ENCODE measurements at regions not wholly inside any gene's neighbourhood (a gene's known extent, or its start where the extent isn't known, plus 50 kb on each side); places are given as distances from the start of the nearest gene placed in this dataset.
"Not testable (repeated sequence)": the region's sequence is repeated elsewhere in the genome, so short reads cannot be mapped to it uniquely, and the experiment has no call there.

DNA sequence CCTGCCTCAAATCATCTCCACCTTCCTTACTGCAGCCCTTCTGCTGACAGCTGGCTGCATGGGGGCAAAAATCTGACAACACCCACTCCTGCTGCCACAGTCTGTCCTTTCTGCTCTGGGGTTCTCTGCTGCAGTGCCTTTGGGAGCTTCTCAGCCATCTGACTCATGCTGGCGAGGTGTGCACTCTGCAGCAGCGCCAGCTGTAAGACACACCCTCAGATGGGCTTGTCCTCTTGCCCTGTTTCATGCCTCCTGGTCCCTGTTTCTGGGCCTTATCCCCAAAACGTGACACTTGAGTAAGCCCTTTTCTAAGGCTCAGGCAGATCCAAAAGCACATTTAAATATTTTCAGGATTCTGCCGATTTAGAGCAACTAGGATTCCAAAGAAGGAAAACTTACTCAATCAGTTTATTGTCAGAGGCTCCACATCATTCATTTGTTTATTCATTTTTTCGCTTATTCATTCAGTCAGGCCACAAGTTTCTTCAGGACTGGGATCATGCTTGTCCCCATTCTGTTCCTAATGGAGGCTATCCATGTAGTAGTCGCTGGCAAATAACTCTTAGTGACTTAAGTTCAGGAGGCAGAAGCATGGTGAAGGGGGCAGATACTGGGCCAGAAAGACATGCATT lies 60.2 kb downstream of the SMIM38 start:
- Mint-ChIP-seq H3K4me1 (peaks cover 15% of the 10 kb centered on the region), H3K4me3 (no peak overlapping the region), H3K9me3 (no peaks in the 10 kb centered on the region), H3K36me3 (no peaks in the 10 kb centered on the region), H3K27ac (no peak overlapping the region), H3K27me3 (peaks cover 12% of the 10 kb centered on the region)
- no peak for DNase-seq

DNA sequence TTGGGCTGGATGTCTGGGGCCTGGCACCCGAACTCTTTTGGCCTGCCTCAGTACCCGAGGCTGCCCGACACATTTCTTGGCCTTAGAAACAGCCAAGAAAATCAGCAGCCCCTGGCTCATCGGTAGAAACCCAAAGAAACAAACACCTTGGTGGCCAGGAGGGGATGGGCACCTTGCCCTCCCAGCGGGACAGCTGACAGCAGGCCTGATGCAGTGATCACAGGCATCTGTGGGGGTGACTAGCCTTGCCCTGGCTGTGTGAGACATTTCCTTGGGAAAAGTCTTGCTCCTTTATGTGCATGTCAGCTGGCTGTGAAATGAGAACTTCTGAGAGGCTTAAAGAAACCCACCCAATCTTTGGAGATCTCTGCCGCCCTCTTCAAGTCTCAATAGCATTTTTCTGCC lies 60.9 kb downstream of the SMIM38 start:
- Mint-ChIP-seq H3K4me1 (peaks cover 8% of the 10 kb centered on the region), H3K9me3 (no peaks in the 10 kb centered on the region), H3K4me3 (no peak overlapping the region), H3K27me3 (peaks cover 6% of the 10 kb centered on the region), H3K27ac (no peak overlapping the region), H3K36me3 (no peaks in the 10 kb centered on the region)
- DNase-seq: no peak

DNA sequence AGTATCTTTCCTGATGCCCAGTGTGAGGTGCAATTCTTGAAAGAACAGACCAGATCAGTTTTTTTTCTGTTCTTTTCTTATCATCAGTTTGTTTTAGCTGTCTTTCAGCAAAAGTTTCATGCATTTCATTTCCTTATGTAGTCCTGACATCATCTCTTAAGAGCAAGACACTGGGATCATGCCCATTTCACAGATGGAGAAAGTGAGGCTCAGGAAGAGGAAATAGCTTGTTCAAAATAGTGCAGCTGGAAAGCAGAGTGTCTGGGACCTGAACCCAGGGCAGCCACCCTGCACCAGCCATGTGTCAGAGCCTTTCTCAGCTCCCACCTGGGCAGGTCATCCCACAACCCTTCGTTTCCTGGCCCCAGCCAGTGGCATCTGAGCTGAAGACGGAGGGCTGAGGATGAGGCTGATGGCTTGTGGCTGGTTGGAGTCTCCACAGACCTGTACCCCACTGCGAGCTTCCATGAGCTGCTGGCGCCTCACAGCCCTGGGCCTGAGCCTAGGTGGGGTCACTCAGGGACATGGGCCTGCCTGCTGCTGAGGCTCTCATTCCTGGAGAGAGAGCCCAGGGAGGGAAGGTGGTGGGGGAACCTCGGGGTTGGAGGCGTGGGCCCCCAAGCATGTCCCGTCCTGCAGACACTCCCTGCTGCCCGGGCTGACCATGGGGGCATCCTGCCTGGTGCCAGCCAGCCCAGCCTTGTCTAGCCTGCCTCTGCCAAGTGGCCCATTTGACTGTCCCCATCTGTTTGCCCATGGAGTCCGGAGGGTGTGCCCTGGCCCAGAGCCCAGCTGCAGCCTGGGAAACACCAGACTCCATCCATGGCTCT lies 61.8 kb downstream of the SMIM38 start:
- Mint-ChIP-seq H3K9me3 (no peaks in the 10 kb centered on the region), H3K36me3 (no peaks in the 10 kb centered on the region), H3K4me3 (no peak overlapping the region), H3K27me3 (peaks cover 3% of the 10 kb centered on the region), H3K27ac (no peak overlapping the region), H3K4me1 (peaks cover 8% of the 10 kb centered on the region)
- DNase-seq: no peak

DNA sequence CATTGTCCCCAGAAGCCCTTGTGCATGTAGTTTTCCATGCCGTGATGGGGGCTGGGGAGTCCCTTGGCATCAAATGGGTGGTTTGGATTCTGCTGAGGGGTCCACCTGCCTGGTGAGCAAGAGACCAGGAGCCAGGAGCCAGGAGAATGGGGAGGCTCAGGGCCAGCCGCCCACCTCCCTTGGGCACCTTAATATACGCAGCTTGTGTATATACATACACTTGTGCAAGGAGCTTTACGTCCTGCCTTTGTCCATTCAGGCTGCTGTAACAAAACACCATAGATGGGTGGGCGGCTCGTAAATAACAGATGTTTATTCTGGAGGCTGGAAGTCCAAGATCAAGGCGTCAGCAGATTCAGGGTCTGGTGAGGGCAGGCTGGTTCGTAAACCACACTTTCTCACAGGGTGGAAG lies 62.5 kb downstream of the SMIM38 start:
- DNase-seq: no peak
- no peak overlapping the region for H3K4me3 Mint-ChIP-seq
- H3K27ac Mint-ChIP-seq: no peak overlapping the region
- H3K4me1 Mint-ChIP-seq: peaks cover 7% of the 10 kb centered on the region
- no peaks in the 10 kb centered on the region for H3K36me3 Mint-ChIP-seq
- H3K9me3 Mint-ChIP-seq: no peaks in the 10 kb centered on the region
- no peaks in the 10 kb centered on the region for H3K27me3 Mint-ChIP-seq

DNA sequence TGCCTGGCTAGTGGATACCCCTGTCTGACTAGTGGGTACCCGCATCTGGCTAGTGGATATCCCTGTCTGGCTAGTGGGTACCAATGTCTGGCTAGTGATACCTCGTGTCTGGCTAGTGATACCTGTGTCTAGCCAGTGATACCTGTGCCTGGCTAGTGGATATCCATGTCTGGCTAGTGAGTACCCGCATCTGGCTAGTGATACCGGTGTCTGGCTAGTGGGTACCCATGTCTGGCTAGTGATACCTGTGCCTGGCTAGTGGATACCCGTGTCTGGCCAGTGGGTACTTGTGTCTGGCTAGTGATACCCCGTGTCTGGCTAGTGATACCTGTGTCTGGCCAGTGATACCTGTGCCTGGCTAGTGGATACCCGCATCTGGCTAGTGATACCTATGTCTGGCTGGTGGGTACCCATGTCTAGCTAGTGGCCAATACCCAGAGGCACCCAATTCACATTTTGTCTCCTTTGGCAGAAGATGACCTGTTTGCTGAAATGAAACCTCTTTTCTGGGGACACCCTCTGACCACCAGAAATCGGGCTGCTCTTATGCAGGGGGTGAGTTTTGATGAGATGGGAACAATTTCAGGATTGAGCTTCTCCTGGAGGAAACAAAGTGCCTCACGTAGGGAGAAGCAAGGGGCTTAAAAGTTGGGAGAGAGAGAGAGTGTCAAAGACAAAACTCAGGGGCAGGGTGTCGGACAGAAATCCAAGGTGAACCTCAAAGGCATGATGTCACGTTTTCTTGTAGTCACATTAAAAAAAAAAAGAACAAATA lies 63.4 kb downstream of the SMIM38 start:
- H3K4me1 Mint-ChIP-seq: no peaks in the 10 kb centered on the region
- no peak overlapping the region for H3K4me3 Mint-ChIP-seq
- no peak for DNase-seq
- no peaks in the 10 kb centered on the region for H3K27me3 Mint-ChIP-seq
- no peaks in the 10 kb centered on the region for H3K9me3 Mint-ChIP-seq
- H3K27ac Mint-ChIP-seq: no peak overlapping the region
- no peaks in the 10 kb centered on the region for H3K36me3 Mint-ChIP-seq

DNA sequence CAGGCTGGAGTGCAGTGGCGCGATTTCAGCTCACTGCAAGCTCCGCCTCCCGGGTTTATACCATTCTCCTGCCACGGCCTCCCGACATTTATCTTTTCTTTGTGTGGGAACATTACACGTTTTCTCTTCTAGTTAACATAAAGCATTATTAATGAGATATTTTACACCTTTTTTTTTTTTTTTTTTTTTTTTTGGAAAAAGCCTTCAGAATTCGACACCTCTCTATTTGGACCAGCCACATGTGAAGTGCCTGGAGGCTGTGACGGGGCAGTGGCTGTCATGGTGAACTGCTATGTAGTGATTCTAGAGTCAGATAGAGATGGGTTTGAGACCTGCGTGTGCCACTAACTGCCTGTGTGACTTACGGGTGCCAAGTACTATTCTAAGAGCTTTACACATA lies 64.3 kb downstream of the SMIM38 start:
- Mint-ChIP-seq H3K4me1 (no peaks in the 10 kb centered on the region), H3K36me3 (no peaks in the 10 kb centered on the region), H3K9me3 (no peaks in the 10 kb centered on the region), H3K27ac (no peak overlapping the region), H3K4me3 (no peak overlapping the region), H3K27me3 (peaks cover 3% of the 10 kb centered on the region)
- DNase-seq: no peak

DNA sequence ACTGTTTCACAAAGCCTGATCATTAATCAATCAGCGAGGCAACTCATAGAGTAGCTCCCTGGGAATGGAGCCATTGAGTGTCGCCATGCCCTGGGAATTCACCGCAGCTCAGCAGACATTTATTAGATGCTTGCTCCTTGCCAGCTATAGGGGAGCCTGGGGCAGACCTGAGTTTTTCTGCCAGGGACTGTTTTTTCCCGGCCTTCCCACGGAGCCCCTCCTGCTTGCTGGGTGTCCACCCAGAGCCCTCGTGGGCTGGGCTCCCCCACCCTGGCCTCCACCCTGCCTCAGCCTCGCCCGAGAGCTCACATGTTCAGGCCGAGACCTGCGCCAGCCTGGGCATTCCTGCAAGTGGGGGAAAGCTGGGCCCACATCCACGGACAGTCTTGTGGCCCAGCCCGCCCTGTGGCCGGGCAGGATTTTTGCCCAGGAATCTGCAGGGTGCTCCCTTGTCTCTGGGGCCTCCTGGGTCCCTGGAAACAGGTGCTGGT lies 64.9 kb downstream of the SMIM38 start:
- Mint-ChIP-seq H3K9me3 (no peaks in the 10 kb centered on the region), H3K36me3 (no peaks in the 10 kb centered on the region), H3K4me3 (no peak overlapping the region), H3K27me3 (peaks cover 7% of the 10 kb centered on the region), H3K27ac (no peak overlapping the region), H3K4me1 (no peaks in the 10 kb centered on the region)
- DNase-seq: no peak

DNA sequence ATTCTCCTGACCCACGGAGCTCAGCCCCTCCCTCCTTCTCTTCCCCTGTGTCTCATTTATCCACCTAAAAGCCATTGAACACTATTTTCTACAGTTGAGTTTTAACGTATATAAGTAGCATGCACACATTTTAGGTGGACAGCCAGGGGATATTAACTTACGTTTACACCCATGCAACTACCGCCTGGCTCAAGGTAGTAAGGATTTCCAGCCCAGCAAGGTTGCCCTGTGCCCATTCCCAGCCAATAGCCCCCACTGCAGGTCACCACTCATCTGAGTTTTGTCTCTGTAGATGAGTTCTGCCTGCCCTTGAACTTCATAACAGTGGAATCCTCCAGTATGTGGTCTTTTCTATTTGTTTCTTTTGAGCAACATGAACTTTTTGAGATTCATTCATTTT lies 65.4 kb downstream of the SMIM38 start:
- Mint-ChIP-seq H3K27ac (no peak overlapping the region), H3K36me3 (no peaks in the 10 kb centered on the region), H3K4me3 (no peak overlapping the region), H3K27me3 (peaks cover 9% of the 10 kb centered on the region), H3K4me1 (no peaks in the 10 kb centered on the region), H3K9me3 (peaks cover 2% of the 10 kb centered on the region)
- DNase-seq: no peak

DNA sequence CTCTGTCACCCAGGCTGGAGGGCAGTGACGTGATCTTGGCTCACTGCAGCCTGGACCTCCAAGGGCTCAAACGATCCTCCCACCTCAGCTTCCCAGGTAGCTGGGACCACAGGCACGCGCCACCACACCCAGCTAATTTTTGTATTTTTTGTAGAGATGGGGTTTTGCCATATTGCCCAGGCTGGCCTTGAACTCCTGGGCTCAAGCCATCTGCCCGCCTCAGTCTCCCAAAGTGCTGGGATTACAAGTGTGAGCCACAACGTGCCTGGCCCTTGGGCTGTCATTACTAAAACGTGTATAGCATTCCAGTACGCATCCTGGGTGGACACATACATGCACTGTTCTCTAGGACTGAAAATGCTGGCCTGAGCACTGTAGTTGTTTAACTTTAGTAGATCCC lies 65.9 kb downstream of the SMIM38 start:
- DNase-seq, H3K36me3 Mint-ChIP-seq, H3K9me3 Mint-ChIP-seq, H3K4me3 Mint-ChIP-seq, H3K4me1 Mint-ChIP-seq, H3K27ac Mint-ChIP-seq: not testable (repeated sequence)
- H3K27me3 Mint-ChIP-seq: peaks cover 14% of the 10 kb centered on the region

DNA sequence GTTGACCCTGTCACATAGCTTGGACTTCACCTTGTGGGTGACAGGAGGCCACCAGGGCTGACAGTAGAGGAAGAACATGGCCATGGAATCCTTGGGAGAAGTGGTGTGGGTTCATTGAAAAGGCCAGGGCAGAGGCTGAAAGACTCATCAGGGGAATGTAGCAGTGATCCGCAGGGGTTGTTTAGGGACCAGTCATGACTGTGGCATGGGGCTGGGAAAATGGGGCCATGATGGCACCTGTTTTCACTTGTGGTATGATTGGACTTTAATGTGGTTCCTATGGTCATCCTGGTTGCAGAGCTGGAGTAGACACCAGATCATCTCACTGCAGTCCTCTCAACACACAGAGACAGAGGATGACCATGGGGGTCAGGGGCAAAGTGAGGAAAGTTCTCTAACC lies 66.7 kb upstream of the MYEOV start:
- Mint-ChIP-seq H3K27me3 (peaks cover 22% of the 10 kb centered on the region), H3K27ac (no peak overlapping the region), H3K4me1 (no peaks in the 10 kb centered on the region), H3K4me3 (no peak overlapping the region), H3K36me3 (no peaks in the 10 kb centered on the region), H3K9me3 (peaks cover 10% of the 10 kb centered on the region)
- no peak for DNase-seq

DNA sequence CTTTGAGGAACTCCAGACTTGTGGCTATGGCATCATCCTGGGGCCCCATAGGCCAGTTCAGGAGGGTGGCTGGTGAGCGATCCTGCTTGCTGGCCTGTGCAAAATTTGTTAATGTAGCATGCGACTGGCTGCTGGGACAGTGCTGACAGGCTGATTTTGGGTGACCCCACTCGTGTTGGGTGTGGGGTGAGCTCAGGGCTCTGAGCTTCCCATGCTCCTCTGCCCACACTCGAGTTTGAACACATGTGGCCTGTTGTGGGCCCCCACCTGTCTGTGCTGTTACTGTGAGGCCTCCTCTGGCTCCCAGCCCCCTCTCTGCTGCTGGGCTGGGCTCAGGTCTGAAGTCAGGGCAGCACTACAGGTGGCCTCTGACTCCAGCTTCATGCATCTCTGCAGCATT lies 64.4 kb upstream of the MYEOV start:
- Mint-ChIP-seq H3K4me1 (no peaks in the 10 kb centered on the region), H3K4me3 (no peak overlapping the region), H3K27me3 (peaks cover 25% of the 10 kb centered on the region), H3K27ac (no peak overlapping the region), H3K9me3 (peaks cover 10% of the 10 kb centered on the region), H3K36me3 (no peaks in the 10 kb centered on the region)
- no peak for DNase-seq

DNA sequence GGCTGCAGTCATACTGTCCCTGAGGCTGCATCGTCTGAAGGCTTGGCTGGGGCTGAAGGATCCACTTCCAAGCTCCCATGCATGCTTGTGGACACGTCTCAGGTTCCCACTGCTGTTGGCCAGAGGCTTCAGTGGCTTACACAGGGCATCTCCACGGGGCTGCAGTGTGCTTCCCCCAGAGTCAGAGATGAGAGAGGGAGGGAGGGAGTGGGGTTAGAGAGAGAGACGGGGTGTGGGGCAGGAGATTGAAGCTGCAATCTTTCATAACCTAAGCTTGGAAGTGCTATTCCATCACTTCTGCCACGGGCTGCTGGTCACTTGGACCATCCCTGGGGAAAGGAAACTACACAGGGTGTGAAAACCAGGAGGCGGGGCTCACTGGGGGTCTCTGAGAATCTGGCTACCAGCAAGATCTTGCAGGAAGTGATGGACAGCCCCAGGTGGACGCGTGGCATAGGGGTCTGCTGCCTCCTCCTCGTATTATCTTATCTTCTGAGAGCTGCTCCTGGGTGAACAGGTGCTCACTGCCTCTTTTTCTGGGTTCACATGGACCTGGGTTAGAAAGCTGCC lies 63.0 kb upstream of the MYEOV start:
- no peak for DNase-seq
- H3K27me3 Mint-ChIP-seq: peaks cover 20% of the 10 kb centered on the region

DNA sequence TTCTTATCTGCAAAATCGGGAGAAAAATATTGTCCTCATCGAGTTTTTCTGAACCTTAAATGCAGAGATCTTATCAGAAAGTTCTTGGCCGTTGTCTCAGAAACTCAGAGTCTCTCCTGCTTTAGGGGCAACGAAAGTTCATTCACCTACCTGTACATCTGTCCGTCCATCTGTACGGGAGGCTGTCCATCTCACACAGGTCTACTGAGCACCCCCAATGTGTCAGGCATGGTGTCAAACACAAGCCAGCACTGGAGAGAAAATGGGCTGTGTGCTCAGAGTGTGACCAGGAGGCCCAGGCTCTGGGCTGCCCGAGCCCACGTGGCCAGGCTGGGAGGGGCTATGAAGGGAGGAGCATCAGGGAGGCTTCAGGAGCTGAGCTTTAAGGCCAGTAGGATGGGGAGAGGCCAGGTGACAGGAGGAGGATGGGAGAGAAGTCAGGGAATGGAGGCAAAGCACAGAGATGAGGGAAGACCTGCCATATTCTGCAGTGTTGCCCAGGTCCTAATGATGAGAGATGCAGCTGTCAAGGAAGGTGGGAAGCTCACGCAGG lies 62.4 kb upstream of the MYEOV start:
- H3K4me1 Mint-ChIP-seq: no peaks in the 10 kb centered on the region
- no peak overlapping the region for H3K4me3 Mint-ChIP-seq
- peaks cover 17% of the 10 kb centered on the region for H3K27me3 Mint-ChIP-seq
- DNase-seq: no peak
- H3K27ac Mint-ChIP-seq: no peak overlapping the region
- no peaks in the 10 kb centered on the region for H3K36me3 Mint-ChIP-seq
- peaks cover 3% of the 10 kb centered on the region for H3K9me3 Mint-ChIP-seq

More for the DNA sequence above, 63.0 kb upstream of the MYEOV start:
- H3K4me3 Mint-ChIP-seq: no peak overlapping the region
- no peaks in the 10 kb centered on the region for H3K36me3 Mint-ChIP-seq
- peaks cover 9% of the 10 kb centered on the region for H3K9me3 Mint-ChIP-seq
- H3K4me1 Mint-ChIP-seq: no peaks in the 10 kb centered on the region
- no peak overlapping the region for H3K27ac Mint-ChIP-seq

DNA sequence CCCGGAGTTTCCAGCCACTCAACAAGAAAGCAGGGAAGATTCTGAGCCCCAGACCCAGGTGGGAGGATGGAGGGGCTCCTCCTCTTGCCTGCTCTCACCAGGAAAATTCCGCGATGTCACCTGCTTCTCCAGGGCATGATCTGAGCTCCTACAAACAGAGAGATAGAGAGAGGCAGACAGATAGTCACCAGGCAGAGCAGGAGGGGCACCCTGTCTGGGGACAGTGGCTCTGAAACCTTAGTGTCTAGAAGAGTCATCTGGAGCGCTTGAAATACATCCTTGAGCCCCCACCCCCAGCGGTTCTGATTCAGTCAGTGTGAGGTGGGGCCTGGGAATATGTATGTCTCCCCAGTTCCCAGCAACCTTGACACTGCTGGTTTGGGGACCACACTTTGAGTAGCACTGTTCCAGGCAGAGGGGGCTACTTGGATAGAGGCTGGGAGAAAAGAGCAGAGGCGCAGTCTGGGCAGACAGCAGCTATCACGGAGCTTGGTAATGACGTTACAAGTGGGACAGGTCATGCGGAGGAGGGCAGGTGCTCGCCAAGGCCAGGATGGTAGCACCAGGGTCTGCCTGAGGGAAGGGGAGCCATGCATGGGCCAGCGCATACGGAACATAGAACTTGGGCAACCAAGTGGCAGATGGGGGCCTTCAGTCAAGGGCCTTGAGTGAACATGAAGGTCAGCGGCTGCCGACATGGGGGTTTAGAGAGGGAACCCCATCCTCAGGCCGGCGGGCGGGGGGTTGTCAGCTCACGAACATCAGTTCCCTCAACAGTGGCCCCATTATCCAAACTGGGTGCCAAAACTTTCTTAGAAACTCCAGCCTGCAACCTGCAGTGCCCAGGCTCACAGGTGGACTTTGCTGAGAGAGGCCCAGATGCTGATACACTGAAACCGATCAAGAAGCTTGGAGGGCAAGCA lies 60.9 kb upstream of the MYEOV start:
- DNase-seq: no peak
- H3K27me3 Mint-ChIP-seq: peaks cover 21% of the 10 kb centered on the region
- H3K9me3 Mint-ChIP-seq: peaks cover under 1% of the 10 kb centered on the region
- H3K4me3 Mint-ChIP-seq: no peak overlapping the region
- H3K27ac Mint-ChIP-seq: no peak overlapping the region
- H3K36me3 Mint-ChIP-seq: no peaks in the 10 kb centered on the region
- H3K4me1 Mint-ChIP-seq: peaks cover under 1% of the 10 kb centered on the region
